Mammary epithelial cell (primary cell): ENCODE measurements at regions not wholly inside any gene's neighbourhood (a gene's known extent, or its start where the extent isn't known, plus 50 kb on each side); places are given as distances from the start of the nearest gene placed in this dataset.

Source experiments
- EZH2 ChIP-seq: IDR thresholded peaks from 2 replicates; pipeline ENCODE4 v1.6.1; 2012; ENCODE audit warnings: low read length, inconsistent platforms, borderline replicate concordance
- TF ChIP-seq, protein P1 (sequence below), 2 donors: IDR thresholded peaks in 1 of 2; conservative IDR thresholded peaks in 1 of 2; 2 replicates each; pipeline ENCODE4 v1.5.1; 2011 to 2012; ENCODE audit warnings: inconsistent platforms in 2 of 2, low read length in 2 of 2, mild to moderate bottlenecking in 2 of 2, control low read depth in 1 of 2, low read depth in 1 of 2; ENCODE audit not compliant: insufficient read depth in 1 of 2; ENCODE audit errors: extremely low read depth in 1 of 2

DNA sequence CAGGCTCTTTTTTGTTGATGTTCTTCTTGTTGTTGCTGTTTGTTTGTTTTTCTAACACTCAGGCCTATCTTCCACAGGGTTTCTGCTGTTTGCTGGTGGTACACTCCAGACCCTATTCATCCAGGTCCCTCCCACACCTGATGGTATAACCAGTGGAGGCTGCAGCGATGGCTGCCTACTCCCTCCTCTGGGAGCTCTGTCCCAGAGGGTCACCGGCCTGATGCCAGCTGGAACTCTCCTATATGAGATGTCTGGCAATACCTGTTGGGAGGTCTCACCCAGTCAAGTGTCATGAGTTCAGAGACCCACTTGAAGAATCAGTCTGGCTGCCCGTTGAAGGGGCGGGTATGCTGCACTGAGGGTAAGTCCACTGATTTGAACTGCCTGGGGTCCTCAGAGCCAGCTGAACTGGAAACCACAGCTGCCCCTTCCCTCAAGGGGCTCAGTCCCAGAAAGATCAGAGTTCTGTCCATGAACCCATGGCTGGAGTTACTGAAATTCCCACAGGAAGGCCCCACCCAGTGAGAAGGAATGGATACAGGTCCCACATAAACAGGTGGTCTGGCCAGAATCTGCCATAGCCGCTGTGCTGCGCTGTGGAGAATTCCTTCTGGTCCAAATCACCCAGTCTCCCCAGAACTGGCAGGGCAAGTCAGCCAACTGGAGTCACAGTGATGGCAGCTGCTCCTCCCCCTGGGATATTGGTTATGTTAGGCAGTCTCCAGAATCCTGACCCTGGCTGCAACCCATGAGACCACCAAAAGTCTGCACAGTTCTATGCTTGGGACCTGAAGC is 664.4 kb downstream of the FRK start:
- TF ChIP-seq, protein P1, sequence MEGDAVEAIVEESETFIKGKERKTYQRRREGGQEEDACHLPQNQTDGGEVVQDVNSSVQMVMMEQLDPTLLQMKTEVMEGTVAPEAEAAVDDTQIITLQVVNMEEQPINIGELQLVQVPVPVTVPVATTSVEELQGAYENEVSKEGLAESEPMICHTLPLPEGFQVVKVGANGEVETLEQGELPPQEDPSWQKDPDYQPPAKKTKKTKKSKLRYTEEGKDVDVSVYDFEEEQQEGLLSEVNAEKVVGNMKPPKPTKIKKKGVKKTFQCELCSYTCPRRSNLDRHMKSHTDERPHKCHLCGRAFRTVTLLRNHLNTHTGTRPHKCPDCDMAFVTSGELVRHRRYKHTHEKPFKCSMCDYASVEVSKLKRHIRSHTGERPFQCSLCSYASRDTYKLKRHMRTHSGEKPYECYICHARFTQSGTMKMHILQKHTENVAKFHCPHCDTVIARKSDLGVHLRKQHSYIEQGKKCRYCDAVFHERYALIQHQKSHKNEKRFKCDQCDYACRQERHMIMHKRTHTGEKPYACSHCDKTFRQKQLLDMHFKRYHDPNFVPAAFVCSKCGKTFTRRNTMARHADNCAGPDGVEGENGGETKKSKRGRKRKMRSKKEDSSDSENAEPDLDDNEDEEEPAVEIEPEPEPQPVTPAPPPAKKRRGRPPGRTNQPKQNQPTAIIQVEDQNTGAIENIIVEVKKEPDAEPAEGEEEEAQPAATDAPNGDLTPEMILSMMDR (conservative IDR thresholded peaks at IDR 0.05 in 1 of 2, IDR thresholded peaks at IDR 0.05 in 1 of 2; ENCODE audit: extremely low read depth in 1 of 2, insufficient read depth in 1 of 2, low read depth in 1 of 2, low read length in 2 of 2) = no peak
- no peak for TF ChIP-seq EZH2
